Colonic mucosa (tissue), 4 donors: ENCODE measurements at regions not wholly inside any gene's neighbourhood (a gene's known extent, or its start where the extent isn't known, plus 50 kb on each side); places are given as distances from the start of the nearest gene placed in this dataset.

ENCODE experiments used
- DNase-seq: peaks from one replicate; pipeline ENCODE4 v3.0.0-alpha.2; 2020
- H3K27ac ChIP-seq: fragments of 200-600 bp; one replicate; pipeline ENCODE4 v1.8.0; 2021
- H3K27me3 ChIP-seq: fragments of 200-600 bp; one replicate; pipeline ENCODE4 v1.8.0; 2021
- H3K36me3 ChIP-seq: fragments of 200-600 bp; one replicate; pipeline ENCODE4 v1.8.0; 2021
- H3K4me1 ChIP-seq: fragments of 200-600 bp; one replicate; pipeline ENCODE4 v1.8.0; 2021; ENCODE audit warnings: mild to moderate bottlenecking
- H3K4me3 ChIP-seq: fragments of 200-600 bp; one replicate; pipeline ENCODE4 v1.8.0; 2021
- H3K9ac ChIP-seq, 2 donors: one replicate each; pipeline ENCODE4 v1.7.0; 2013; ENCODE audit warnings: control low read depth in 2 of 2, low read depth in 2 of 2, low read length in 2 of 2
- H3K9me3 ChIP-seq: fragments of 200-600 bp; one replicate; pipeline ENCODE4 v1.8.0; 2021
- CTCF ChIP-seq: fragments of 200-600 bp; IDR thresholded peaks from one replicate; pipeline ENCODE4 v1.8.0; 2022; ENCODE audit warnings: antibody characterized with exemption, mild to moderate bottlenecking
- intact Hi-C: fragments of 100-400 bp; cut with DNase I; formaldehyde crosslinking; loops from one replicate; pipeline ENCODE4 v1.14.1; 2022
- donor health status: healthy.
- donor health status: DM: no; HTN: no; CAD: no.
- donor health status: DM: no; HTN: no; CAD: no.

- no peak overlapping the region for H3K27ac ChIP-seq
- no peak overlapping the region for H3K9ac ChIP-seq
- no peak for TF ChIP-seq CTCF
- H3K9me3 ChIP-seq: no peaks in the 10 kb centered on the region
- no peak overlapping the region for H3K4me3 ChIP-seq
- H3K4me1 ChIP-seq: no peaks in the 10 kb centered on the region
- no peaks in the 10 kb centered on the region for H3K27me3 ChIP-seq
- intact Hi-C loops: no loop called here
- no peaks in the 10 kb centered on the region for H3K36me3 ChIP-seq
- DNase-seq: no peak
Measured at GRCh38 chr10:84588971-84589370, 260.6 kb downstream of the CCSER2 start.

- intact Hi-C loops: no loop called here
- Histone ChIP-seq H3K9me3 (no peaks in the 10 kb centered on the region), H3K27ac (no peak overlapping the region), H3K4me1 (no peaks in the 10 kb centered on the region), H3K36me3 (no peaks in the 10 kb centered on the region), H3K27me3 (no peaks in the 10 kb centered on the region), H3K9ac (no peak overlapping the region), H3K4me3 (no peak overlapping the region)
- no peak for DNase-seq
- no peak for TF ChIP-seq CTCF
Measured at GRCh38 chr10:84589526-84590205, 261.3 kb downstream of the CCSER2 start.

- TF ChIP-seq CTCF: no peak
- Histone ChIP-seq H3K9ac (no peak overlapping the region), H3K9me3 (no peaks in the 10 kb centered on the region), H3K4me3 (no peak overlapping the region), H3K4me1 (no peaks in the 10 kb centered on the region), H3K36me3 (no peaks in the 10 kb centered on the region), H3K27ac (no peak overlapping the region), H3K27me3 (no peaks in the 10 kb centered on the region)
- intact Hi-C loops: no loop called here
- DNase-seq: no peak
Measured at GRCh38 chr10:84590327-84591193, 262.2 kb downstream of the CCSER2 start.

GRCh38 chr10:84593506-84593905 lies 265.1 kb downstream of the CCSER2 start:
- H3K4me1 ChIP-seq: no peaks in the 10 kb centered on the region
- intact Hi-C loops: no loop called here
- H3K9ac ChIP-seq: no peak overlapping the region
- H3K27ac ChIP-seq: no peak overlapping the region
- H3K36me3 ChIP-seq: no peaks in the 10 kb centered on the region
- no peaks in the 10 kb centered on the region for H3K9me3 ChIP-seq
- no peak for DNase-seq
- no peak for TF ChIP-seq CTCF
- H3K27me3 ChIP-seq: no peaks in the 10 kb centered on the region
- H3K4me3 ChIP-seq: no peak overlapping the region

- no peaks in the 10 kb centered on the region for H3K9me3 ChIP-seq
- H3K4me3 ChIP-seq: no peak overlapping the region
- no peaks in the 10 kb centered on the region for H3K4me1 ChIP-seq
- no peak for DNase-seq
- no peaks in the 10 kb centered on the region for H3K36me3 ChIP-seq
- no peak for TF ChIP-seq CTCF
- H3K27ac ChIP-seq: no peak overlapping the region
- intact Hi-C loops: no loop called here
- no peak overlapping the region for H3K9ac ChIP-seq
- H3K27me3 ChIP-seq: no peaks in the 10 kb centered on the region
Measured at GRCh38 chr10:84596585-84596984, 268.2 kb downstream of the CCSER2 start.
